Spleen (tissue), 11 donors: ENCODE measurements at regions not wholly inside any gene's neighbourhood (a gene's known extent, or its start where the extent isn't known, plus 50 kb on each side); places are given as distances from the start of the nearest gene placed in this dataset.

Experiments used
- DNase-seq: peaks from one replicate; pipeline ENCODE4 v3.0.0-alpha.2; 2020
- H3K27ac ChIP-seq, 8 donors: fragments of 200-600 bp; sonication (generic) in 7 of 8; 1 replicate in 4 of 8; 2 replicates in 4 of 8; pipeline versions ENCODE4 v1.5.0 to v1.8.0; 2016 to 2021; ENCODE audit warnings: inconsistent platforms in 4 of 8, mild to moderate bottlenecking in 4 of 8, moderate library complexity in 1 of 8
- H3K27me3 ChIP-seq, 7 donors: fragments of 200-600 bp; sonication (generic) in 6 of 7; replicated peaks in 1 of 7; 1 replicate in 4 of 7; 2 replicates in 3 of 7; pipeline versions ENCODE4 v1.5.0 to v1.8.0; 2016 to 2021; ENCODE audit warnings: inconsistent platforms in 3 of 7, mild to moderate bottlenecking in 1 of 7
- H3K36me3 ChIP-seq, 6 donors: fragments of 200-600 bp; sonication (generic) in 5 of 6; 1 replicate in 4 of 6; 2 replicates in 2 of 6; pipeline versions ENCODE4 v1.5.0 to v1.8.0; 2016 to 2021; ENCODE audit warnings: inconsistent platforms in 2 of 6
- H3K4me1 ChIP-seq, 6 donors: fragments of 200-600 bp; sonication (generic) in 5 of 6; 1 replicate in 3 of 6; 2 replicates in 3 of 6; pipeline versions ENCODE4 v1.5.0 to v1.8.0; 2016 to 2021; ENCODE audit warnings: inconsistent platforms in 3 of 6
- H3K4me3 ChIP-seq, 8 donors: fragments of 200-600 bp; sonication (generic) in 7 of 8; 1 replicate in 4 of 8; 2 replicates in 4 of 8; pipeline versions ENCODE4 v1.5.0 to v1.8.0; 2016 to 2021; ENCODE audit warnings: inconsistent platforms in 4 of 8, mild to moderate bottlenecking in 4 of 8, moderate library complexity in 2 of 8
- H3K9me3 ChIP-seq, 8 donors: fragments of 200-600 bp; sonication (generic) in 7 of 8; 1 replicate in 4 of 8; 2 replicates in 4 of 8; pipeline versions ENCODE4 v1.5.0 to v1.8.0; 2016 to 2021; ENCODE audit warnings: inconsistent platforms in 4 of 8
- POLR2A ChIP-seq, 3 donors: fragments of 450-650 bp; IDR thresholded peaks; one replicate each; pipeline ENCODE4 v1.5.1; 2017; ENCODE audit warnings: antibody characterized with exemption in 3 of 3, mild to moderate bottlenecking in 1 of 3
- POLR2AphosphoS5 ChIP-seq, 3 donors: sonication (generic); formaldehyde crosslinking; IDR thresholded peaks; one replicate each; pipeline ENCODE4 v1.5.1; 2017; ENCODE audit warnings: antibody characterized with exemption in 3 of 3
- WGBS, 5 donors: extraction: QIAGEN DNeasy Blood & Tissue Kit in 3 of 5; methylation state at CpG; one replicate each; pipeline versions ENCODE4 v1.1.5 to v1.1.7; 2013 to 2018; 5-methylcytosine and 5-hydroxymethylcytosine counted together
- intact Hi-C: fragments of 100-400 bp; cut with DNase I; formaldehyde crosslinking; loops from one replicate; pipeline ENCODE4 v1.15.0; 2023; ENCODE audit warnings: low total_unique reads
- TF ChIP-seq, protein P1 (sequence below), 11 experiments: fragments of 200-600 bp in 7 of 11; fragments of 450-650 bp in 4 of 11; sonication (generic) in 4 of 11; IDR thresholded peaks in 8 of 11; conservative IDR thresholded peaks in 3 of 11; 1 replicate in 7 of 11; 2 replicates in 4 of 11; pipeline versions ENCODE4 v1.4.0 to v1.8.0; 2016 to 2021; ENCODE audit warnings: antibody characterized with exemption in 11 of 11, inconsistent platforms in 4 of 11, mild to moderate bottlenecking in 1 of 11
- donor health status: healthy with polysubstance abuse.
- donor health status: DM: no; HTN: no; CAD: no; lungs with moderate emphysema.
- donor health status: DM: no; HTN: no; CAD: no.
- donor health status: Bipolar disorder and iron deficiency.
- donor health status: healthy.
- donor health status: DM: no; HTN: no; CAD: no.
- donor health status: DM: yes; HTN: yes; CAD: no.

DNA sequence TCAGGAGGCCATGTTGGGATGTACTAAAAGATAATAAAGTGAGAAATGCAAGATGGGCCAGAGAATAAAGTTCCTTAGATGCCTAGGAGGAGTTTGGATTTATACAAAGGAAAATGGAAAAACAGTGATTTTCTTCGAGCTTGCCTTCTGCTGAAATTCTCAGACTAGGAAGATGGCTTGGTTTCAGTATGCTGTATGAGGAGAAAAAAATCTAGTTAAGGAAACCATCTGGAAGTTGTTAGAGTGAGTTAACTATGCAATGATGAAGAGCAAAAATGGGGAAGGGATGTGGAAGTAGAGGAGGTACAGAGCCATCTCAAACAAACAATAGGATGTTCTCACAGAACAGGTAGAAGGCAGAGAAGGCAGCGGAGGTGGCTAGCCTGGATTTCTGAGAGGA lies 162.9 kb upstream of the FTMT start:
- Histone ChIP-seq H3K27me3 (no peaks in the 10 kb centered on the region), H3K4me1 (no peaks in the 10 kb centered on the region), H3K27ac (no peak overlapping the region), H3K4me3 (no peak overlapping the region), H3K9me3 (no peaks in the 10 kb centered on the region), H3K36me3 (no peaks in the 10 kb centered on the region)
- DNase-seq: no peak
- TF ChIP-seq, protein P1, sequence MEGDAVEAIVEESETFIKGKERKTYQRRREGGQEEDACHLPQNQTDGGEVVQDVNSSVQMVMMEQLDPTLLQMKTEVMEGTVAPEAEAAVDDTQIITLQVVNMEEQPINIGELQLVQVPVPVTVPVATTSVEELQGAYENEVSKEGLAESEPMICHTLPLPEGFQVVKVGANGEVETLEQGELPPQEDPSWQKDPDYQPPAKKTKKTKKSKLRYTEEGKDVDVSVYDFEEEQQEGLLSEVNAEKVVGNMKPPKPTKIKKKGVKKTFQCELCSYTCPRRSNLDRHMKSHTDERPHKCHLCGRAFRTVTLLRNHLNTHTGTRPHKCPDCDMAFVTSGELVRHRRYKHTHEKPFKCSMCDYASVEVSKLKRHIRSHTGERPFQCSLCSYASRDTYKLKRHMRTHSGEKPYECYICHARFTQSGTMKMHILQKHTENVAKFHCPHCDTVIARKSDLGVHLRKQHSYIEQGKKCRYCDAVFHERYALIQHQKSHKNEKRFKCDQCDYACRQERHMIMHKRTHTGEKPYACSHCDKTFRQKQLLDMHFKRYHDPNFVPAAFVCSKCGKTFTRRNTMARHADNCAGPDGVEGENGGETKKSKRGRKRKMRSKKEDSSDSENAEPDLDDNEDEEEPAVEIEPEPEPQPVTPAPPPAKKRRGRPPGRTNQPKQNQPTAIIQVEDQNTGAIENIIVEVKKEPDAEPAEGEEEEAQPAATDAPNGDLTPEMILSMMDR (IDR thresholded peaks at IDR 0.05 in 8 of 11, conservative IDR thresholded peaks at IDR 0.05 in 3 of 11): no peak
- TF ChIP-seq POLR2A (IDR thresholded peaks at IDR 0.05): no peak
- TF ChIP-seq POLR2AphosphoS5 (IDR thresholded peaks at IDR 0.05): no peak
- intact Hi-C loops: no loop called here
- 74 to 86% (median 82%) methylated on average over 2 of the region's 2 CpGs for WGBS, 5 donors

DNA sequence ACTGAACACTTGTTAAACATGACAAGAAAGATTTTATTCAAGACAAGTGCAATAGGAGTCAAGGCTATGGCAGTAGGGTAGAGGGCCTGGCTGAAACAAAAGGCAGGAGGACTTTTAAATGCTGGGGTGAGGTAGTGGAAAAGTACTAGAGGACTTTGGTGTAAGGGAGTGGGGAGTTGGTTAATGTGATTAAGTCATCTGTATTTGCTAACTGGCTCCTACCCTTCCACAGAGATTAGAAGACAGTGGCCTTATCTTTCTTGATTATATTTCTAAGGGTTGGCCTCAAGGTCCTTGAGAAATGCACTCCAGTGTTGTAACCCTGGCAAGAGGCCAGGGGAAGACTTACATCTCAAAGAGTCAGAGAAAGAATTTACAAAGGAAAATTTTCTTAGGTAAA lies 160.2 kb upstream of the FTMT start:
- intact Hi-C loops: no loop called here
- H3K27me3 ChIP-seq: no peaks in the 10 kb centered on the region
- H3K4me3 ChIP-seq: no peak overlapping the region
- H3K36me3 ChIP-seq: no peaks in the 10 kb centered on the region
- H3K27ac ChIP-seq: no peak overlapping the region
- no peaks in the 10 kb centered on the region for H3K9me3 ChIP-seq
- no peak for DNase-seq
- peaks cover 0 to 2% (median 0%) of the 10 kb centered on the region in 6 donors for H3K4me1 ChIP-seq
- TF ChIP-seq POLR2AphosphoS5 (IDR thresholded peaks at IDR 0.05): no peak
- no peak for TF ChIP-seq POLR2A (IDR thresholded peaks at IDR 0.05)
- TF ChIP-seq, protein P1 (IDR thresholded peaks at IDR 0.05 in 8 of 11, conservative IDR thresholded peaks at IDR 0.05 in 3 of 11): no peak

DNA sequence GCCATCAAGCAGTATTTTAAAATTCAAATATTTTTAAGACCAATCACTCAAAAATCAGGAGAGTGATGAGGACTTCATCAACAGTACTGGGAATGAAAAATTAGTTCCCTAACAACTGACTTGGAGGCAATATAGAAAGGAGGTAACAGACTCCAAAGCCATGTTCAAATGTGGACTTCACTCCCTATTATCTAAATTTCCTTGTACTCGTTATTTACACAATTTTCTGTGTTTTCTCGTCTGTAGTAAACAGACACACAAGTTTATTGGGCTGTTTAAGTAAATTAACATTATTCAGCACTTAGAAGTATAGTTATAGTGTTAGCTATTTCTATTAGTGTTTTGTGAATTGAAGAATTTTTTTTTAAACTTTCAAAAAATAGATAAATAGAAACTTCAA lies 159.5 kb upstream of the FTMT start:
- Histone ChIP-seq H3K9me3 (no peaks in the 10 kb centered on the region), H3K4me3 (no peak overlapping the region), H3K27me3 (no peaks in the 10 kb centered on the region), H3K27ac (no peak overlapping the region), H3K36me3 (no peaks in the 10 kb centered on the region), H3K4me1 (peaks cover 0 to 2% (median 0%) of the 10 kb centered on the region in 6 donors)
- intact Hi-C loops: no loop called here
- WGBS, 5 donors: 67 to 83% (median 72%) methylated on average over 2 of the region's 2 CpGs
- TF ChIP-seq POLR2AphosphoS5 (IDR thresholded peaks at IDR 0.05): no peak
- no peak for DNase-seq

DNA sequence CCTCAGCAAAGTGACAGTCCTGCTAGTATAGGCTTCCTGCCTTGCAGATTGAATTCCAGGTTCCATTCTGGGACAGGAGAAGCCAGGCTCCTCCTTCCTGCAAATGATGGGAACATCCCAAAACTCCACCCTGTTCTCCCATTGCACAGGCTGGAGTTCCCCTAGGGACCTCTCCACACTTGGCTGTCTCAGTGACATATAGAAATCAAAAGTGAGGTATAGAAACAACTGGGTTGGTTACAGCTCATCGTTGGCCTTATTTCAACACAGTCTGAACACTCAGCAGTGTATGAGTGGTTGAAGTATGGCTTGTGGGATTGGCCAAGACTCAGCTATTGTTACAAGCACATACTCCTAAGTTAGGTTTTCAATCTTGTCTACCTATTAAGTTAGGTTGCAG lies 157.8 kb upstream of the FTMT start:
- WGBS, 5 donors: 57 to 86% (median 82%) methylated on average over 1 of the region's 1 CpG
- no peaks in the 10 kb centered on the region for H3K9me3 ChIP-seq
- intact Hi-C loops: no loop called here
- TF ChIP-seq POLR2A (IDR thresholded peaks at IDR 0.05) (no peak), POLR2AphosphoS5 (IDR thresholded peaks at IDR 0.05) (no peak)
- TF ChIP-seq, protein P1 (IDR thresholded peaks at IDR 0.05 in 8 of 11, conservative IDR thresholded peaks at IDR 0.05 in 3 of 11): no peak
- no peaks in the 10 kb centered on the region for H3K27me3 ChIP-seq
- H3K4me1 ChIP-seq: peaks cover 0 to 2% (median 0%) of the 10 kb centered on the region in 6 donors
- no peak overlapping the region for H3K4me3 ChIP-seq
- H3K27ac ChIP-seq: no peak overlapping the region
- H3K36me3 ChIP-seq: no peaks in the 10 kb centered on the region
- no peak for DNase-seq

DNA sequence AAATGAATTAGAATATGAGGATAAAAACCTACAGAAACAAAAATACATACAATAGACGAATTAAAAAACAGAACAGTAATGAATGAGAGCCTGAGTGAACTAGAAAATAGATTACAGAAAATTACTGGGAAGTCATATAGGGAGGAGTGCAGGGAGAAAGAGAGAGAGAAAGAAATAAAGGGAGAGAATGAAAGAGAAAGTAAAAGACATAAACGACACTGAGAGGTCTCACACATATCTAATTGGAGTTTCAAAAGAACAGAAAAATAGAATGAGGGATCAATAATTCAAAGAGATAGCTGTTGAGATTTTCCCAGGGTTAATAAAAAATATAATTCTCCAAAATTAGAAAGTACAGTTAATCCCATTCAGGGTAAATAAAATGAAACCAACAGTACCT lies 156.4 kb upstream of the FTMT start:
- Histone ChIP-seq H3K36me3 (no peaks in the 10 kb centered on the region), H3K27ac (no peak overlapping the region), H3K4me1 (peaks cover 0 to 2% (median 0%) of the 10 kb centered on the region in 6 donors), H3K4me3 (no peak overlapping the region), H3K27me3 (no peaks in the 10 kb centered on the region), H3K9me3 (no peaks in the 10 kb centered on the region)
- WGBS, 5 donors: 46 to 72% (median 55%) methylated on average over 2 of the region's 2 CpGs
- DNase-seq: no peak
- TF ChIP-seq POLR2A (IDR thresholded peaks at IDR 0.05) (no peak), POLR2AphosphoS5 (IDR thresholded peaks at IDR 0.05) (no peak)
- TF ChIP-seq, protein P1 (IDR thresholded peaks at IDR 0.05 in 8 of 11, conservative IDR thresholded peaks at IDR 0.05 in 3 of 11): no peak
- intact Hi-C loops: no loop called here
